Stomach (tissue), 4 donors: ENCODE measurements at regions not wholly inside any gene's neighbourhood (a gene's known extent, or its start where the extent isn't known, plus 50 kb on each side); places are given as distances from the start of the nearest gene placed in this dataset.

Experiments
- EP300 ChIP-seq: sonication (generic); formaldehyde crosslinking; IDR thresholded peaks from one replicate; pipeline ENCODE4 v1.6.1; 2017; ENCODE audit warnings: antibody characterized with exemption
- POLR2A ChIP-seq, 4 donors: fragments of 450-650 bp; IDR thresholded peaks; one replicate each; pipeline ENCODE4 v1.6.1; 2016; ENCODE audit warnings: antibody characterized with exemption in 4 of 4, control low read depth in 2 of 4, mild to moderate bottlenecking in 1 of 4, moderate library complexity in 1 of 4

DNA sequence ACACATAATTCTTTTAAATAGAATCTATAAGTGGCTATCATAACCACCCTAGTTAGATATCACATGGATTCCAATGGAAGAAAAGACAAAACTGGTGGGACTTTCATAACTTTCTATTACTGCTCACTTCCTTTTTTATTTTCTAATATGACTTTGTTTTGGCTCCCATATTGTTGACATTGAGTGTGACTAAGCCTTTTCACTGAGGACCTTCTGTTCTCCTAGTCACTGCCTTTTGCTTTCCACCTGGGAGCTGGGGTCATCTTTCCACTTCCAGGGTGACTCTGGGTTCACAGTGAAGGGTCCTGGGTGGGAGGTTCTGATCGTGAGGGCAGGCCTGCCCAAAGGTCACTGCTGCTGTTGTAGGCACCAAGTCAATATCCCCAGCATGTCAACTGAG lies 275.8 kb downstream of the TGFB2 start:
- no peak for TF ChIP-seq EP300
- TF ChIP-seq POLR2A (IDR thresholded peaks at IDR 0.05): no peak
